CMK (cell line): ENCODE measurements at regions not wholly inside any gene's neighbourhood (a gene's known extent, or its start where the extent isn't known, plus 50 kb on each side); places are given as distances from the start of the nearest gene placed in this dataset.

Source experiments
- DNase-seq: peaks from one replicate; pipeline ENCODE4 v3.0.0-alpha.2; 2010; ENCODE audit warnings: low read depth

- no peak for DNase-seq
Observed at GRCh38 chr16:66171578-66171977, 194.9 kb upstream of the CDH5 start.

- no peak for DNase-seq
Observed at GRCh38 chr16:66170989-66171388, 195.5 kb upstream of the CDH5 start.

GRCh38 chr16:66169817-66170216 is 196.7 kb upstream of the CDH5 start:
- DNase-seq = no peak

- no peak for DNase-seq
Observed at GRCh38 chr16:66168777-66169176, 197.7 kb upstream of the CDH5 start.

- DNase-seq = peak; percentile 33
Observed at GRCh38 chr16:66167564-66168291, 198.8 kb upstream of the CDH5 start.

- no peak for DNase-seq
Observed at GRCh38 chr16:66166490-66166889, 200.0 kb upstream of the CDH5 start.

GRCh38 chr16:66165879-66166278 is 200.6 kb upstream of the CDH5 start:
- DNase-seq = no peak

- DNase-seq = no peak
Observed at GRCh38 chr16:66164581-66165247, 201.8 kb upstream of the CDH5 start.

GRCh38 chr16:66162821-66163220 is 203.7 kb upstream of the CDH5 start:
- DNase-seq = no peak

GRCh38 chr16:66161942-66162341 is 204.5 kb upstream of the CDH5 start:
- DNase-seq = no peak

GRCh38 chr16:66161269-66161668 is 205.2 kb upstream of the CDH5 start:
- DNase-seq = no peak

GRCh38 chr16:66159987-66160386 is 206.5 kb upstream of the CDH5 start:
- DNase-seq = no peak

- no peak for DNase-seq
Observed at GRCh38 chr16:66156538-66156937, 210.0 kb upstream of the CDH5 start.

- no peak for DNase-seq
Observed at GRCh38 chr16:66155933-66156332, 210.6 kb upstream of the CDH5 start.

- no peak for DNase-seq
Observed at GRCh38 chr16:66154801-66155200, 211.7 kb upstream of the CDH5 start.

- no peak for DNase-seq
Observed at GRCh38 chr16:66152823-66153393, 213.6 kb upstream of the CDH5 start.

GRCh38 chr16:66152181-66152580 is 214.3 kb upstream of the CDH5 start:
- DNase-seq = no peak

GRCh38 chr16:66150698-66151482 is 215.6 kb upstream of the CDH5 start:
- no peak for DNase-seq

GRCh38 chr16:66147291-66147690 is 219.2 kb upstream of the CDH5 start:
- DNase-seq = no peak

- DNase-seq = no peak
Observed at GRCh38 chr16:66146798-66147197, 219.7 kb upstream of the CDH5 start.

GRCh38 chr16:66144641-66145040 is 221.8 kb upstream of the CDH5 start:
- DNase-seq = no peak

- DNase-seq = no peak
Observed at GRCh38 chr16:66143415-66143814, 223.1 kb upstream of the CDH5 start.

- no peak for DNase-seq
Observed at GRCh38 chr16:66141885-66142284, 224.6 kb upstream of the CDH5 start.
